HCT116 (cell line): ENCODE measurements at regions not wholly inside any gene's neighbourhood (a gene's known extent, or its start where the extent isn't known, plus 50 kb on each side); places are given as distances from the start of the nearest gene placed in this dataset.

Source experiments
- ATAC-seq: fragments of 200-7000 bp; cut with Tn5 transposase; 2 replicates; pipeline ENCODE4 v1.9.1; 2020; ENCODE audit warnings: mild to moderate bottlenecking, moderate library complexity
- BruUV-seq: library from RNA; stranded (reverse); fragments of 400-500 nt; replicated peaks from 2 replicates; lab custom pipeline; 2021; lab: Mats Ljungman, UMichigan
- CTCF ChIA-PET: fragments of 300-600 bp; sonication (Branson Sonifier 250); formaldehyde crosslinking; loops from one replicate; lab custom pipeline; 2021; ENCODE audit warnings: antibody characterized with exemption; lab: Charles Lee
- POLR2A ChIA-PET: fragments of 300-600, 350-600 bp; sonication (Branson Sonifier 250); formaldehyde crosslinking; loops from one replicate; lab custom pipeline; 2021; ENCODE audit warnings: antibody characterized with exemption; lab: Charles Lee
- RAD21 ChIA-PET, 2 experiments: fragments of 300-600 bp; sonication (Branson Sonifier 250); formaldehyde crosslinking; loops; one replicate each; lab custom pipeline; 2023; ENCODE audit warnings: low total read pairs in 2 of 2; ENCODE audit not compliant: uncharacterized antibody in 2 of 2, unreplicated experiment in 2 of 2, low non-redundant PET in 1 of 2; lab: Charles Lee
- DNase-seq: peaks from one replicate; pipeline ENCODE4 v3.0.0-alpha.2; 2010; ENCODE audit warnings: low read depth, low spot score
- H2AFZ ChIP-seq: fragments of 200-600 bp; shearing (Covaris generic), sonication (generic); 2 replicates; pipeline ENCODE4 v1.6.1; 2017; ENCODE audit warnings: low read depth, mixed run types, mixed read lengths, antibody characterized with exemption, low read length; ENCODE audit not compliant: poor library complexity, severe bottlenecking
- H3K27ac ChIP-seq: 2 replicates; pipeline ENCODE4 v1.5.1; 2012; ENCODE audit warnings: low read depth, low read length
- H3K27me3 ChIP-seq: fragments of 200-600 bp; sonication (generic); 2 replicates; pipeline ENCODE4 v1.6.1; 2016; ENCODE audit warnings: mixed run types, low read length, mixed read lengths; ENCODE audit not compliant: insufficient read depth
- H3K36me3 ChIP-seq, 2 experiments: fragments of 200-500 bp in 1 of 2; fragments of 200-600 bp in 1 of 2; sonication (Bioruptor generic) in 1 of 2; sonication (generic) in 1 of 2; 2 replicates each; pipeline versions ENCODE4 v1.5.1 to v1.6.1; 2014 to 2016; ENCODE audit warnings: low read length in 2 of 2, inconsistent platforms in 1 of 2, mixed read lengths in 1 of 2, mixed run types in 1 of 2; ENCODE audit not compliant: insufficient read depth in 2 of 2, control insufficient read depth in 1 of 2
- H3K4me1 ChIP-seq, 2 experiments: fragments of 200-600 bp in 1 of 2; sonication (generic) in 1 of 2; 2 replicates each; pipeline versions ENCODE4 v1.5.1 to v1.6.1; 2012 to 2017; ENCODE audit warnings: low read length in 2 of 2, inconsistent platforms in 1 of 2, mild to moderate bottlenecking in 1 of 2, mixed read lengths in 1 of 2, mixed run types in 1 of 2, moderate library complexity in 1 of 2; ENCODE audit not compliant: insufficient read depth in 2 of 2, control insufficient read depth in 1 of 2
- H3K4me2 ChIP-seq: fragments of 200-600 bp; sonication (generic); 2 replicates; pipeline ENCODE4 v1.6.1; 2017; ENCODE audit warnings: mixed run types, low read length, mixed read lengths
- H3K4me3 ChIP-seq, 2 experiments: fragments of 200-600 bp in 1 of 2; sonication (generic) in 1 of 2; replicated peaks in 1 of 2; 2 replicates each; pipeline ENCODE4 v1.5.1; 2011 to 2016; ENCODE audit warnings: low read length in 2 of 2, control low read depth in 1 of 2, low read depth in 1 of 2, mild to moderate bottlenecking in 1 of 2, mixed read lengths in 1 of 2, mixed run types in 1 of 2
- H3K79me2 ChIP-seq: fragments of 200-600 bp; sonication (generic); 2 replicates; pipeline ENCODE4 v1.6.1; 2017; ENCODE audit warnings: mild to moderate bottlenecking, mixed run types, low read length, moderate library complexity, mixed read lengths; ENCODE audit not compliant: insufficient read depth
- H3K9ac ChIP-seq: fragments of 200-600 bp; sonication (generic); 2 replicates; pipeline ENCODE4 v1.6.1; 2016; ENCODE audit warnings: low read length, mixed read lengths
- H3K9me2 ChIP-seq: fragments of 200-600 bp; sonication (generic), shearing (Covaris generic); 2 replicates; pipeline ENCODE4 v1.6.1; 2017; ENCODE audit warnings: mixed run types, mild to moderate bottlenecking, moderate library complexity; ENCODE audit not compliant: insufficient read depth
- H3K9me3 ChIP-seq, 2 experiments: fragments of 200-500 bp in 1 of 2; fragments of 200-600 bp in 1 of 2; sonication (Bioruptor generic) in 1 of 2; sonication (generic) in 1 of 2; 2 replicates each; pipeline ENCODE4 v1.6.1; 2014 to 2017; ENCODE audit warnings: low read length in 2 of 2, mixed read lengths in 2 of 2, inconsistent platforms in 1 of 2, low read depth in 1 of 2, mild to moderate bottlenecking in 1 of 2, mixed run types in 1 of 2, moderate library complexity in 1 of 2; ENCODE audit not compliant: control insufficient read depth in 1 of 2, insufficient read depth in 1 of 2
- H4K20me1 ChIP-seq: fragments of 200-600 bp; sonication (generic), shearing (Covaris generic); 2 replicates; pipeline ENCODE4 v1.6.1; 2017; ENCODE audit warnings: mixed run types, mild to moderate bottlenecking, moderate library complexity; ENCODE audit not compliant: insufficient read depth
- CBX3 ChIP-seq: IDR thresholded peaks from 2 replicates; pipeline ENCODE4 v1.6.1; 2012; ENCODE audit warnings: low read depth
- CTCF ChIP-seq, 3 experiments: fragments of 200-600 bp in 1 of 3; sonication (generic) in 1 of 3; IDR thresholded peaks in 2 of 3; conservative IDR thresholded peaks in 1 of 3; 2 replicates each; pipeline ENCODE4 v1.5.1; 2012 to 2017; ENCODE audit warnings: low read depth in 2 of 3, low read length in 2 of 3, antibody characterized with exemption in 1 of 3, borderline replicate concordance in 1 of 3, control low read depth in 1 of 3, mild to moderate bottlenecking in 1 of 3, mixed read lengths in 1 of 3, mixed run types in 1 of 3, moderate library complexity in 1 of 3; ENCODE audit not compliant: insufficient read depth in 1 of 3
- EGR1 ChIP-seq: IDR thresholded peaks from 2 replicates; pipeline ENCODE4 v1.6.1; 2012; ENCODE audit warnings: low read depth
- EZH2 ChIP-seq: fragments of 200-600 bp; sonication (generic); IDR thresholded peaks from 2 replicates; pipeline ENCODE4 v1.6.1; 2017; ENCODE audit warnings: antibody characterized with exemption, mixed run types
- EZH2phosphoT487 ChIP-seq: fragments of 200-600 bp; IDR thresholded peaks from 2 replicates; pipeline ENCODE4 v1.6.1; 2018; ENCODE audit warnings: antibody characterized with exemption, borderline replicate concordance
- FOSL1 ChIP-seq: IDR thresholded peaks from 2 replicates; pipeline ENCODE4 v1.6.1; 2012; ENCODE audit warnings: low read depth
- JUND ChIP-seq: IDR thresholded peaks from 2 replicates; pipeline ENCODE4 v1.6.1; 2012
- MAX ChIP-seq: IDR thresholded peaks from 2 replicates; pipeline ENCODE4 v1.6.1; 2012
- POLR2A ChIP-seq: IDR thresholded peaks from 2 replicates; pipeline ENCODE4 v1.7.0; 2011; ENCODE audit warnings: borderline replicate concordance; ENCODE audit not compliant: insufficient read depth, insufficient read length; ENCODE audit errors: extremely low read depth
- POLR2AphosphoS5 ChIP-seq: IDR thresholded peaks from 2 replicates; pipeline ENCODE4 v1.6.1; 2011; ENCODE audit warnings: mild to moderate bottlenecking, low read depth, low read length, moderate library complexity
- REST ChIP-seq: IDR thresholded peaks from 2 replicates; pipeline ENCODE4 v1.6.1; 2012; ENCODE audit warnings: low read depth
- SP1 ChIP-seq: IDR thresholded peaks from 2 replicates; pipeline ENCODE4 v1.6.1; 2012; ENCODE audit warnings: low read depth
- TCF7L2 ChIP-seq: IDR thresholded peaks from 2 replicates; pipeline ENCODE4 v1.7.0; 2011; ENCODE audit warnings: borderline replicate concordance, inconsistent platforms; ENCODE audit not compliant: insufficient read depth, insufficient read length; ENCODE audit errors: extremely low read depth
- YY1 ChIP-seq: IDR thresholded peaks from 2 replicates; pipeline ENCODE4 v1.6.1; 2011; ENCODE audit warnings: low read length, low read depth, moderate library complexity, mild to moderate bottlenecking; ENCODE audit not compliant: insufficient replicate concordance; ENCODE audit errors: extremely low read depth
- ZBTB33 ChIP-seq: IDR thresholded peaks from 2 replicates; pipeline ENCODE4 v1.6.1; 2011; ENCODE audit warnings: mild to moderate bottlenecking, low read length, moderate library complexity; ENCODE audit not compliant: insufficient replicate concordance; ENCODE audit errors: extremely low read depth
- ZNF274 ChIP-seq: fragments of 200-500 bp; sonication (Bioruptor generic); IDR thresholded peaks from 2 replicates; pipeline ENCODE4 v1.6.1; 2014; ENCODE audit warnings: mild to moderate bottlenecking, low read depth, low read length, inconsistent platforms
- intact Hi-C: fragments of 100-400 bp; cut with micrococcal nuclease; formaldehyde crosslinking; loops from 2 replicates; pipeline ENCODE4 v1.10.0; 2022

GRCh38 chr12:77746096-77746495 lies 84.6 kb upstream of the NAV3 start:
- H2AFZ ChIP-seq: no peak overlapping the region
- no peaks in the 10 kb centered on the region for H4K20me1 ChIP-seq
- RAD21 ChIA-PET: no interaction called here
- no peaks in the 10 kb centered on the region for H3K36me3 ChIP-seq
- TF ChIP-seq FOSL1: no peak
- TF ChIP-seq MAX: no peak
- TF ChIP-seq POLR2AphosphoS5: no peak
- no peak for TF ChIP-seq REST
- no peak for TF ChIP-seq EGR1
- TF ChIP-seq EZH2phosphoT487: no peak
- no peak for TF ChIP-seq TCF7L2
- TF ChIP-seq ZNF274: no peak
- no peak for TF ChIP-seq CTCF (IDR thresholded peaks at IDR 0.05 in 2 of 3, conservative IDR thresholded peaks at IDR 0.05 in 1 of 3; ENCODE audit: borderline replicate concordance in 1 of 3, insufficient read depth in 1 of 3, low read depth in 2 of 3, low read length in 2 of 3)
- TF ChIP-seq JUND: no peak
- no peak for TF ChIP-seq SP1
- no peak for TF ChIP-seq CBX3
- no peak for TF ChIP-seq POLR2A
- TF ChIP-seq EZH2: no peak
- no peak for TF ChIP-seq ZBTB33
- no peak for TF ChIP-seq YY1
- intact Hi-C loops: no loop called here
- POLR2A ChIA-PET: no interaction called here
- no peak overlapping the region for H3K9ac ChIP-seq
- no peaks in the 10 kb centered on the region for H3K4me1 ChIP-seq
- H3K4me2 ChIP-seq: no peak overlapping the region
- H3K27ac ChIP-seq: no peak overlapping the region
- H3K79me2 ChIP-seq: no peaks in the 10 kb centered on the region
- no peaks in the 10 kb centered on the region for H3K27me3 ChIP-seq
- H3K9me2 ChIP-seq: 0 out of 2 replicates have a peak, but pooled peaks cover 3% of the 10 kb centered on the region
- CTCF ChIA-PET: no interaction called here
- H3K4me3 ChIP-seq: no peak overlapping the region
- no TSS peak for BruUV-seq
- no peak for ATAC-seq
- H3K9me3 ChIP-seq: no peaks in the 10 kb centered on the region
- DNase-seq: no peak
